SU-DHL-6 (cell line): ENCODE measurements at regions not wholly inside any gene's neighbourhood (a gene's known extent, or its start where the extent isn't known, plus 50 kb on each side); places are given as distances from the start of the nearest gene placed in this dataset.

Source experiments
- CTCF ChIP-seq: fragments of 200-600 bp; sonication (generic); IDR thresholded peaks from one replicate; pipeline ENCODE4 v1.5.1; 2017; ENCODE audit warnings: antibody characterized with exemption, mild to moderate bottlenecking, low read length, moderate library complexity; ENCODE audit not compliant: insufficient read depth, poor library complexity, severe bottlenecking
- EZH2phosphoT487 ChIP-seq: fragments of 200-600 bp; sonication (generic), shearing (Covaris generic); conservative IDR thresholded peaks from 2 replicates; pipeline ENCODE4 v1.6.1; 2018; ENCODE audit warnings: mild to moderate bottlenecking, antibody characterized with exemption, low read length, moderate library complexity, mixed read lengths

- TF ChIP-seq CTCF (no peak), EZH2phosphoT487 (no peak)
These were observed 334.7 kb downstream of the AMY1C start for GRCh38 chr1:104084380-104084779.
